GM23338 (cell line): ENCODE measurements at regions not wholly inside any gene's neighbourhood (a gene's known extent, or its start where the extent isn't known, plus 50 kb on each side); places are given as distances from the start of the nearest gene placed in this dataset.

ENCODE experiments used
- ATAC-seq: fragments of 200-7000 bp; cut with Tn5 transposase; 3 replicates; pipeline ENCODE4 v1.9.1; 2020
- DNase-seq: peaks from one replicate; pipeline ENCODE4 v3.0.0-alpha.2; 2015; ENCODE audit warnings: low spot score
- H2AFZ ChIP-seq: fragments of 200-600 bp; sonication (generic); 2 replicates; pipeline ENCODE4 v1.8.0; 2016; ENCODE audit warnings: antibody characterized with exemption, mild to moderate bottlenecking, moderate library complexity
- H3F3A ChIP-seq: fragments of 200-600 bp; sonication (generic); replicated peaks from 2 replicates; pipeline ENCODE4 v1.8.0; 2017; ENCODE audit warnings: antibody characterized with exemption, mixed run types, low read depth
- H3K27ac ChIP-seq: fragments of 200-600 bp; sonication (generic); 2 replicates; pipeline ENCODE4 v1.6.1; 2016; ENCODE audit warnings: low read depth
- H3K27me3 ChIP-seq: fragments of 200-600 bp; sonication (generic); 2 replicates; pipeline ENCODE4 v1.8.0; 2016; ENCODE audit warnings: mild to moderate bottlenecking, mixed run types, moderate library complexity; ENCODE audit not compliant: insufficient read depth
- H3K36me3 ChIP-seq: fragments of 200-600 bp; sonication (generic); 2 replicates; pipeline ENCODE4 v1.8.0; 2016; ENCODE audit warnings: mild to moderate bottlenecking; ENCODE audit not compliant: insufficient read depth
- H3K4me1 ChIP-seq: fragments of 200-600 bp; sonication (generic); 2 replicates; pipeline ENCODE4 v1.8.0; 2016; ENCODE audit warnings: mild to moderate bottlenecking, moderate library complexity; ENCODE audit not compliant: insufficient read depth
- H3K4me2 ChIP-seq: fragments of 200-600 bp; sonication (generic); 2 replicates; pipeline ENCODE4 v1.7.1; 2017; ENCODE audit warnings: mixed run types
- H3K4me3 ChIP-seq: fragments of 200-600 bp; sonication (generic); 2 replicates; pipeline ENCODE4 v1.6.1; 2016; ENCODE audit warnings: mixed run types
- H3K79me2 ChIP-seq: fragments of 200-600 bp; sonication (generic); replicated peaks from 2 replicates; pipeline ENCODE4 v1.8.0; 2017; ENCODE audit warnings: mild to moderate bottlenecking; ENCODE audit not compliant: insufficient read depth
- H3K9me2 ChIP-seq: fragments of 200-600 bp; sonication (generic); 2 replicates; pipeline ENCODE4 v1.8.0; 2017; ENCODE audit not compliant: insufficient read depth
- H4K20me1 ChIP-seq: fragments of 200-600 bp; sonication (generic); replicated peaks from 2 replicates; pipeline ENCODE4 v1.8.0; 2017; ENCODE audit warnings: mild to moderate bottlenecking; ENCODE audit not compliant: insufficient read depth
- H3K27ac Mint-ChIP-seq: 2 replicates; pipeline ENCODE4 v1.8.0; 2020; ENCODE audit warnings: inconsistent platforms, mild to moderate bottlenecking, moderate library complexity, mixed read lengths
- H3K27me3 Mint-ChIP-seq: 3 replicates; pipeline ENCODE4 v1.8.0; 2022; ENCODE audit warnings: low read depth, mild to moderate bottlenecking, moderate library complexity, mixed read lengths, inconsistent platforms; ENCODE audit not compliant: insufficient read depth, poor library complexity
- H3K36me3 Mint-ChIP-seq: 3 replicates; pipeline ENCODE4 v1.8.0; 2021; ENCODE audit warnings: low read depth, mild to moderate bottlenecking, inconsistent platforms, moderate library complexity, mixed read lengths
- H3K4me1 Mint-ChIP-seq: 3 replicates; pipeline ENCODE4 v1.8.0; 2020; ENCODE audit warnings: mild to moderate bottlenecking, inconsistent platforms, mixed read lengths
- H3K4me3 Mint-ChIP-seq: 3 replicates; pipeline ENCODE4 v1.8.0; 2021; ENCODE audit warnings: moderate library complexity, mild to moderate bottlenecking, inconsistent platforms, mixed read lengths
- H3K9me3 Mint-ChIP-seq: 3 replicates; pipeline ENCODE4 v1.8.0; 2020; ENCODE audit warnings: moderate library complexity, mild to moderate bottlenecking, inconsistent platforms, mixed read lengths
- CREB1 ChIP-seq: fragments of 250-450 bp; sonication (Bioruptor Pico); IDR thresholded peaks from 2 replicates; pipeline ENCODE4 v1.5.0; 2020; ENCODE audit warnings: low read depth, mild to moderate bottlenecking, moderate library complexity
- EZH2 ChIP-seq: fragments of 200-600 bp; sonication (generic); IDR thresholded peaks from one replicate; pipeline ENCODE4 v1.8.0; 2017; ENCODE audit warnings: antibody characterized with exemption, mild to moderate bottlenecking, low read depth; ENCODE audit not compliant: unreplicated experiment
- EZH2phosphoT487 ChIP-seq: fragments of 200-600 bp; sonication (generic); IDR thresholded peaks from one replicate; pipeline ENCODE4 v1.8.1; 2018; ENCODE audit warnings: antibody characterized with exemption; ENCODE audit not compliant: unreplicated experiment
- JUNB ChIP-seq: IDR thresholded peaks from one replicate; pipeline ENCODE4 v1.6.1; 2016; ENCODE audit warnings: antibody characterized with exemption; ENCODE audit not compliant: unreplicated experiment
- NANOG ChIP-seq: IDR thresholded peaks from 2 replicates; pipeline ENCODE4 v1.6.1; 2016; ENCODE audit warnings: antibody characterized with exemption, borderline replicate concordance
- POLR2AphosphoS5 ChIP-seq: IDR thresholded peaks from 2 replicates; pipeline ENCODE4 v1.6.1; 2016; ENCODE audit warnings: antibody characterized with exemption, low read depth
- STAT1 ChIP-seq: IDR thresholded peaks from one replicate; pipeline ENCODE4 v1.6.1; 2016; ENCODE audit warnings: antibody characterized with exemption; ENCODE audit not compliant: unreplicated experiment
- ZNF114 ChIP-seq: fragments of 250-450 bp; sonication (Bioruptor Pico); IDR thresholded peaks from 2 replicates; pipeline ENCODE4 v1.5.0; 2020; ENCODE audit warnings: mild to moderate bottlenecking, moderate library complexity
- ZNF331 ChIP-seq: fragments of 250-450 bp; sonication (Bioruptor Pico); IDR thresholded peaks from 2 replicates; pipeline ENCODE4 v1.5.0; 2020; ENCODE audit warnings: low read depth, mild to moderate bottlenecking, moderate library complexity
- TF ChIP-seq, protein P1 (sequence below): fragments of 250-450 bp; sonication (Bioruptor Pico); IDR thresholded peaks from 2 replicates; pipeline ENCODE4 v1.5.0; 2020; ENCODE audit warnings: mild to moderate bottlenecking, moderate library complexity
- TF ChIP-seq, protein P2 (sequence below): IDR thresholded peaks from one replicate; pipeline ENCODE4 v1.6.1; 2018; ENCODE audit warnings: antibody characterized with exemption; ENCODE audit not compliant: unreplicated experiment
- TF ChIP-seq, protein P3 (sequence below), 2 experiments: fragments of 200-600 bp in 1 of 2; sonication (generic) in 1 of 2; conservative IDR thresholded peaks; 2 replicates each; pipeline versions ENCODE4 v1.5.1 to v1.6.1; 2016 to 2017; ENCODE audit warnings: antibody characterized with exemption in 2 of 2, low read depth in 2 of 2, mild to moderate bottlenecking in 2 of 2, moderate library complexity in 1 of 2
- TF ChIP-seq, protein P4 (sequence below): IDR thresholded peaks from 2 replicates; pipeline ENCODE4 v1.6.1; 2016; ENCODE audit warnings: antibody characterized with exemption

DNA sequence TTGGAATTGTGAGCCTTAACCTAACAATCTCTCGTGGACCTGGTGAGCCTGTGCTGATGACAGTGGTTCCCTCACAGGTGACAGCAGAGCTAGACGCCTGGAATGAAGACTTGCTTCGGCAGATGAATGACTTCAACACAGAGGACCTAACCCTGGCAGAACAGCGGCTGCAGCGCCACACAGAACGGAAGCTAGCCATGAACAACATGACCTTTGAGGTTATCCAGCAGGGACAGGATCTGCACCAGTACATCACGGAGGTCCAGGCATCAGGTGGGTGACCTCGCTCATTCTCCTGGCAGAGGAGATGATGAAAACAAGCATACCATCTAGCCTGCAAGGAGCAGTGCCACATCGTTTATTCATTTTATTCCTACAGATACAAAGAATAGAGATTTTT is 316.9 kb upstream of the UMPS start:
- Mint-ChIP-seq H3K27ac (no peak overlapping the region), H3K36me3 (no peaks in the 10 kb centered on the region)

More for the DNA sequence above, 316.9 kb upstream of the UMPS start:
- no peak overlapping the region for H2AFZ ChIP-seq
- no peaks in the 10 kb centered on the region for H3K36me3 ChIP-seq
- H3K4me2 ChIP-seq, result no peak overlapping the region
- ATAC-seq (no peak), DNase-seq (no peak)
- H3K27me3 ChIP-seq, result no peaks in the 10 kb centered on the region
- H4K20me1 ChIP-seq, result no peaks in the 10 kb centered on the region
- H3K27me3 Mint-ChIP-seq, result no peaks in the 10 kb centered on the region
- H3K9me2 ChIP-seq, result no peaks in the 10 kb centered on the region
- TF ChIP-seq, protein P1, sequence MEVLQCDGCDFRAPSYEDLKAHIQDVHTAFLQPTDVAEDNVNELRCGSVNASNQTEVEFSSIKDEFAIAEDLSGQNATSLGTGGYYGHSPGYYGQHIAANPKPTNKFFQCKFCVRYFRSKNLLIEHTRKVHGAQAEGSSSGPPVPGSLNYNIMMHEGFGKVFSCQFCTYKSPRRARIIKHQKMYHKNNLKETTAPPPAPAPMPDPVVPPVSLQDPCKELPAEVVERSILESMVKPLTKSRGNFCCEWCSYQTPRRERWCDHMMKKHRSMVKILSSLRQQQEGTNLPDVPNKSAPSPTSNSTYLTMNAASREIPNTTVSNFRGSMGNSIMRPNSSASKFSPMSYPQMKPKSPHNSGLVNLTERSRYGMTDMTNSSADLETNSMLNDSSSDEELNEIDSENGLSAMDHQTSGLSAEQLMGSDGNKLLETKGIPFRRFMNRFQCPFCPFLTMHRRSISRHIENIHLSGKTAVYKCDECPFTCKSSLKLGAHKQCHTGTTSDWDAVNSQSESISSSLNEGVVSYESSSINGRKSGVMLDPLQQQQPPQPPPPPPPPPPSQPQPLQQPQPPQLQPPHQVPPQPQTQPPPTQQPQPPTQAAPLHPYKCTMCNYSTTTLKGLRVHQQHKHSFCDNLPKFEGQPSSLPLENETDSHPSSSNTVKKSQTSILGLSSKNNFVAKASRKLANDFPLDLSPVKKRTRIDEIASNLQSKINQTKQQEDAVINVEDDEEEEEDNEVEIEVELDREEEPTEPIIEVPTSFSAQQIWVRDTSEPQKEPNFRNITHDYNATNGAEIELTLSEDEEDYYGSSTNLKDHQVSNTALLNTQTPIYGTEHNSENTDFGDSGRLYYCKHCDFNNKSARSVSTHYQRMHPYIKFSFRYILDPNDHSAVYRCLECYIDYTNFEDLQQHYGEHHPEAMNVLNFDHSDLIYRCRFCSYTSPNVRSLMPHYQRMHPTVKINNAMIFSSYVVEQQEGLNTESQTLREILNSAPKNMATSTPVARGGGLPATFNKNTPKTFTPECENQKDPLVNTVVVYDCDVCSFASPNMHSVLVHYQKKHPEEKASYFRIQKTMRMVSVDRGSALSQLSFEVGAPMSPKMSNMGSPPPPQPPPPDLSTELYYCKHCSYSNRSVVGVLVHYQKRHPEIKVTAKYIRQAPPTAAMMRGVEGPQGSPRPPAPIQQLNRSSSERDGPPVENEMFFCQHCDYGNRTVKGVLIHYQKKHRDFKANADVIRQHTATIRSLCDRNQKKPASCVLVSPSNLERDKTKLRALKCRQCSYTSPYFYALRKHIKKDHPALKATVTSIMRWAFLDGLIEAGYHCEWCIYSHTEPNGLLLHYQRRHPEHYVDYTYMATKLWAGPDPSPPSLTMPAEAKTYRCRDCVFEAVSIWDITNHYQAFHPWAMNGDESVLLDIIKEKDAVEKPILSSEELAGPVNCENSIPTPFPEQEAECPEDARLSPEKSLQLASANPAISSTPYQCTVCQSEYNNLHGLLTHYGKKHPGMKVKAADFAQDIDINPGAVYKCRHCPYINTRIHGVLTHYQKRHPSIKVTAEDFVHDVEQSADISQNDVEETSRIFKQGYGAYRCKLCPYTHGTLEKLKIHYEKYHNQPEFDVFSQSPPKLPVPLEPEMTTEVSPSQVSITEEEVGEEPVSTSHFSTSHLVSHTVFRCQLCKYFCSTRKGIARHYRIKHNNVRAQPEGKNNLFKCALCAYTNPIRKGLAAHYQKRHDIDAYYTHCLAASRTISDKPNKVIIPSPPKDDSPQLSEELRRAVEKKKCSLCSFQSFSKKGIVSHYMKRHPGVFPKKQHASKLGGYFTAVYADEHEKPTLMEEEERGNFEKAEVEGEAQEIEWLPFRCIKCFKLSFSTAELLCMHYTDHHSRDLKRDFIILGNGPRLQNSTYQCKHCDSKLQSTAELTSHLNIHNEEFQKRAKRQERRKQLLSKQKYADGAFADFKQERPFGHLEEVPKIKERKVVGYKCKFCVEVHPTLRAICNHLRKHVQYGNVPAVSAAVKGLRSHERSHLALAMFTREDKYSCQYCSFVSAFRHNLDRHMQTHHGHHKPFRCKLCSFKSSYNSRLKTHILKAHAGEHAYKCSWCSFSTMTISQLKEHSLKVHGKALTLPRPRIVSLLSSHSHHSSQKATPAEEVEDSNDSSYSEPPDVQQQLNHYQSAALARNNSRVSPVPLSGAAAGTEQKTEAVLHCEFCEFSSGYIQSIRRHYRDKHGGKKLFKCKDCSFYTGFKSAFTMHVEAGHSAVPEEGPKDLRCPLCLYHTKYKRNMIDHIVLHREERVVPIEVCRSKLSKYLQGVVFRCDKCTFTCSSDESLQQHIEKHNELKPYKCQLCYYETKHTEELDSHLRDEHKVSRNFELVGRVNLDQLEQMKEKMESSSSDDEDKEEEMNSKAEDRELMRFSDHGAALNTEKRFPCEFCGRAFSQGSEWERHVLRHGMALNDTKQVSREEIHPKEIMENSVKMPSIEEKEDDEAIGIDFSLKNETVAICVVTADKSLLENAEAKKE, result no peak
- TF ChIP-seq JUNB (no peak), ZNF331 (CRISPR knock-in tag) (no peak), EZH2 (no peak), STAT1 (no peak), NANOG (no peak), POLR2AphosphoS5 (no peak), EZH2phosphoT487 (no peak), CREB1 (CRISPR knock-in tag) (no peak), ZNF114 (CRISPR knock-in tag) (no peak)
- TF ChIP-seq, protein P2, sequence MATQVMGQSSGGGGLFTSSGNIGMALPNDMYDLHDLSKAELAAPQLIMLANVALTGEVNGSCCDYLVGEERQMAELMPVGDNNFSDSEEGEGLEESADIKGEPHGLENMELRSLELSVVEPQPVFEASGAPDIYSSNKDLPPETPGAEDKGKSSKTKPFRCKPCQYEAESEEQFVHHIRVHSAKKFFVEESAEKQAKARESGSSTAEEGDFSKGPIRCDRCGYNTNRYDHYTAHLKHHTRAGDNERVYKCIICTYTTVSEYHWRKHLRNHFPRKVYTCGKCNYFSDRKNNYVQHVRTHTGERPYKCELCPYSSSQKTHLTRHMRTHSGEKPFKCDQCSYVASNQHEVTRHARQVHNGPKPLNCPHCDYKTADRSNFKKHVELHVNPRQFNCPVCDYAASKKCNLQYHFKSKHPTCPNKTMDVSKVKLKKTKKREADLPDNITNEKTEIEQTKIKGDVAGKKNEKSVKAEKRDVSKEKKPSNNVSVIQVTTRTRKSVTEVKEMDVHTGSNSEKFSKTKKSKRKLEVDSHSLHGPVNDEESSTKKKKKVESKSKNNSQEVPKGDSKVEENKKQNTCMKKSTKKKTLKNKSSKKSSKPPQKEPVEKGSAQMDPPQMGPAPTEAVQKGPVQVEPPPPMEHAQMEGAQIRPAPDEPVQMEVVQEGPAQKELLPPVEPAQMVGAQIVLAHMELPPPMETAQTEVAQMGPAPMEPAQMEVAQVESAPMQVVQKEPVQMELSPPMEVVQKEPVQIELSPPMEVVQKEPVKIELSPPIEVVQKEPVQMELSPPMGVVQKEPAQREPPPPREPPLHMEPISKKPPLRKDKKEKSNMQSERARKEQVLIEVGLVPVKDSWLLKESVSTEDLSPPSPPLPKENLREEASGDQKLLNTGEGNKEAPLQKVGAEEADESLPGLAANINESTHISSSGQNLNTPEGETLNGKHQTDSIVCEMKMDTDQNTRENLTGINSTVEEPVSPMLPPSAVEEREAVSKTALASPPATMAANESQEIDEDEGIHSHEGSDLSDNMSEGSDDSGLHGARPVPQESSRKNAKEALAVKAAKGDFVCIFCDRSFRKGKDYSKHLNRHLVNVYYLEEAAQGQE, result no peak
- TF ChIP-seq, protein P3, sequence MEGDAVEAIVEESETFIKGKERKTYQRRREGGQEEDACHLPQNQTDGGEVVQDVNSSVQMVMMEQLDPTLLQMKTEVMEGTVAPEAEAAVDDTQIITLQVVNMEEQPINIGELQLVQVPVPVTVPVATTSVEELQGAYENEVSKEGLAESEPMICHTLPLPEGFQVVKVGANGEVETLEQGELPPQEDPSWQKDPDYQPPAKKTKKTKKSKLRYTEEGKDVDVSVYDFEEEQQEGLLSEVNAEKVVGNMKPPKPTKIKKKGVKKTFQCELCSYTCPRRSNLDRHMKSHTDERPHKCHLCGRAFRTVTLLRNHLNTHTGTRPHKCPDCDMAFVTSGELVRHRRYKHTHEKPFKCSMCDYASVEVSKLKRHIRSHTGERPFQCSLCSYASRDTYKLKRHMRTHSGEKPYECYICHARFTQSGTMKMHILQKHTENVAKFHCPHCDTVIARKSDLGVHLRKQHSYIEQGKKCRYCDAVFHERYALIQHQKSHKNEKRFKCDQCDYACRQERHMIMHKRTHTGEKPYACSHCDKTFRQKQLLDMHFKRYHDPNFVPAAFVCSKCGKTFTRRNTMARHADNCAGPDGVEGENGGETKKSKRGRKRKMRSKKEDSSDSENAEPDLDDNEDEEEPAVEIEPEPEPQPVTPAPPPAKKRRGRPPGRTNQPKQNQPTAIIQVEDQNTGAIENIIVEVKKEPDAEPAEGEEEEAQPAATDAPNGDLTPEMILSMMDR (conservative IDR thresholded peaks at IDR 0.05; ENCODE audit: low read depth in 2 of 2), result no peak
- TF ChIP-seq, protein P4, sequence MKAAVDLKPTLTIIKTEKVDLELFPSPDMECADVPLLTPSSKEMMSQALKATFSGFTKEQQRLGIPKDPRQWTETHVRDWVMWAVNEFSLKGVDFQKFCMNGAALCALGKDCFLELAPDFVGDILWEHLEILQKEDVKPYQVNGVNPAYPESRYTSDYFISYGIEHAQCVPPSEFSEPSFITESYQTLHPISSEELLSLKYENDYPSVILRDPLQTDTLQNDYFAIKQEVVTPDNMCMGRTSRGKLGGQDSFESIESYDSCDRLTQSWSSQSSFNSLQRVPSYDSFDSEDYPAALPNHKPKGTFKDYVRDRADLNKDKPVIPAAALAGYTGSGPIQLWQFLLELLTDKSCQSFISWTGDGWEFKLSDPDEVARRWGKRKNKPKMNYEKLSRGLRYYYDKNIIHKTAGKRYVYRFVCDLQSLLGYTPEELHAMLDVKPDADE, result no peak
- H3F3A ChIP-seq, result no peaks in the 10 kb centered on the region
- H3K9me3 Mint-ChIP-seq, result no peaks in the 10 kb centered on the region
- H3K4me3 Mint-ChIP-seq, result no peak overlapping the region
- no peaks in the 10 kb centered on the region for H3K4me1 ChIP-seq
- H3K79me2 ChIP-seq, result no peaks in the 10 kb centered on the region
- H3K27ac ChIP-seq, result no peak overlapping the region
- H3K4me3 ChIP-seq, result no peak overlapping the region
- H3K4me1 Mint-ChIP-seq, result peaks cover 4% of the 10 kb centered on the region; the same call in 2 of the 3 replicates
